ENCODE measurements at regions not wholly inside any gene's neighbourhood (a gene's known extent, or its start where the extent isn't known, plus 50 kb on each side); places are given as distances from the start of the nearest gene placed in this dataset.

GRCh38 chrX:6748595-6748994, 213.7 kb upstream of the VCX3A start:
- no peak for TF ChIP-seq EP300 (IDR thresholded peaks at IDR 0.05)
- no peak for TF ChIP-seq POLR2A (IDR thresholded peaks at IDR 0.05)
